HT-29 (cell line): ENCODE measurements at regions not wholly inside any gene's neighbourhood (a gene's known extent, or its start where the extent isn't known, plus 50 kb on each side); places are given as distances from the start of the nearest gene placed in this dataset.
"Not testable (repeated sequence)": the region's sequence is repeated elsewhere in the genome, so short reads cannot be mapped to it uniquely, and the experiment has no call there.

Experiments used
- DNase-seq: peaks from one replicate; pipeline ENCODE4 v3.0.0-alpha.2; 2015; ENCODE audit warnings: low spot score
- small RNA-seq: library from RNA; depleted of rRNA; stranded (forward); fragments of <200 nt; gene quantifications from one replicate; pipeline ENCODE3, GENCODE V24; 2014

DNA sequence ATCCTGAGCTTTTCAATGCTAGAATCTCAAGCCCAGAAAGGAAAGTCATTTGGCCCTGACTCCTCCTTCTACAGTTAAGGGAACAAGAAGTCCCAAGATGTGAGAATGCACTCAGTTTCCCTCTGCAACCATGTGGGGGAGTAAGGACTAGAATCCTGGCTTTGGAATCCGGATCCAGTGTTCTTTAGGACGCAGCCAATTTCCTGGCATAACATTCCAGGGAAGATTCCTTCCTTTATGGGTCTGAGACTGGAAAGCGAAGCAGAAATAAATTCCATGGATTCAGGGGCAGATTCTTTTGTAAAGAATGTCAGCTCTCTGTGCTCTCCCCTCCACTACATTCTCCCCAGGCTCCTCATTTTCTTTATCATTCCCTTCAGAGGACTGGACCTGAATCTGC is 151.8 kb upstream of the SOX14 start:
- no peak for DNase-seq

DNA sequence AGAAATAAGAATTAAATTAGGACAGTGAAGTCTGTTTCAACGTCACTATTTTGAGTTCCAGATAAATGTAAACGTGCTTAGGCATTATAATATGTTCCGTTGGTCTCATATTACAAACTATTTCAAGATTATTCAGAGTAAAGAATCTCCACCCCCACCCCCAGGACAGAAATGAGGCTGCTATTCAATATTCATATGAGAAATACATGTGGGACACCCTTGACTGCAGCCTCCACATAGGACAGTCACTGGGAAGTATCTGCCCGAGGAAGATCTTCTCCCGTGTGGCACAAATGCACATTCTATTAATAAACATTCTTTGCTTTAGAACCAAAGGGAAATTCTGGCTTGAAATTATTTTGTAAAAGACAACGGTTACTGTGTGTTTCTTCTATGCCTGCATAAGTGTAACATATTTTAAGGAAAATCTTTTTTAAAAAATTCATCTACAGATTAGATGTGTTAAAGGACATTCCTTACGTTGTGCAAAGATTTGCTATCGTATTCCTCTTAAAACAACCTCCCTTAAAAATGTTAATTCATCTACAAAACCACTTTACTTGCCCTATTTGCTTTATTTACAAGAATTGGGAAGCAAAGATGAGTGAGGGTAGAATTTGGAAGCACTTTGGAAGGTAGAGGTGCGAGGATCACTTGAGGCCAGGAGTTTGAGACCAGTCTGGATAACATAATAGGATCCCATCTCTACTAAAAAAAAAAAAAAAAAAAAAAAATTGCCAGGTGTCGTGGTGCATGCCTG is 148.3 kb upstream of the SOX14 start:
- DNase-seq, result no peak

DNA sequence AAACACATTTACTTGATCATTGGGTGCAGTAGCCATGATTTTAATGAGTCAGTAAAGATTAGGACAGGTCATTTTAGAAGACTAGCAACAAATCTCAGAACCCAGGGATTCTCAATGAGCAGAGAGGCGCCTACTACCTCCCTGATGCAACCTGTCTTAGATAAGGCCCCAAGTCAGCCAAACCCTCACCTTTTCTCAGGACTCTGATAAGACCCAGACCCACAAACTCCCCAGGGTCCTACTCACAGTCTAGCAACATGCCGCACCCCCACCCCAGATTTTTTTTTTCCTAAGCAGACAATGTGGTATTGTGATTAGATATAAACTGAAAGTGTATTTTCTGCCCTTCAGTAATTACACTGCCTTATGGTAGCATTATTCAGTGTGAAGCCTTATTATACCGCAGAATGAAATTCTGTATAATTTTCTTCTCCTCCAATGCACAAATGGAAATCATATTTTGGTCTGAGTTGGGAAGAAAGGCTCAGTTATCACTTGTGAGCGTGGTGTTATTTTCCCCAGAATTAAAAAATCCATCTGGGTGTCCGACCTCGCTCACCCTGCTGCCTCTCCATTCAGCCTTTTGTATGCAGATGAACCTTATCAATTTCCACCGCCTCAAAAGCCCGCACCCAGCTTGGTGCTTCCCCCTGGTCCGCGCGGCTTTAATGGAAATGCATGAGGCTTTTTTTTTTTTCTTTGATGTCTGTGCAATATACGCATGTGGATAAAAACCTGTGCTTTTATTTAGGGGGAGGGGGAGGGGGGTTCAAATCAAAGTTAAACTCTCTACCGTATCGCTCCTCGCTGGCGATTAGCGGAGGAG is 122.0 kb upstream of the SOX14 start:
- DNase-seq, result no peak

DNA sequence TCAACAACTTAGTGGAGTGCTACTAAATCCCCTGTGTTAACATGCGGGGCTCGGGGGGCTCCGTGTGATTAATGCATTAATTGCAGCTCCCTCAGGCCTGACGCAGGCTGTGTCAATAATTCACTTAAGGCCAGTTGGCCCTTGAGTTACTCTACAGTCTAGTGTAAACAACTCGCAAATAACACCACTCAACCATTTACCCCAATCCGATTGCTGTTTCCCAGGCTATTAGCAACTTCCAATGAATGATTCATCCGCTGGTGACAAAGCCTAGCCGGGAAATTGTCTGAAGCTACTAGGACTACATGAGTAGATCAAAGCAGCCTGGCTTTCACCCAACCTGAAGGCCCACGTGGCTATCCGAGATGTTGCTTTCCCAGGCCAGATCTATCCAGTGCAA is 121.3 kb upstream of the SOX14 start:
- no peak for DNase-seq

DNA sequence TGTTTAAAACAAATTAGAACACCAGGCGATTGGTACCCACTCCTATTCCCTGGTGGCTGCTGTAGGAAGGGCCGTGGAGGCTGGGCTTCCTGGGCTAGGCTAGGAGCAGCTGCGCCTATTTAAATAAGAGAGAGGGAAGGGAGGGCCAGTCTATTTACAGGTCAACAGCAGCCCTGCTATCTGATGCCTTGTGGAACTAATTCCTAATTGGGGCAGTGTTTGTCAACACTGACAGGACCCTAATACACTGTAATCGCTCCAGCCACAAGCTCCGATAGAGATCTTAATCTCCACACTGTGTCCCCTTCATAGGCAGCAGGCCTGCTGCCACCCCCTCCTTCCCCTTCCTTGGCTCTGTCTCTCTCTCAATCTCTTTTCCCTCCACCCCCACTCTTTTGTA is 116.9 kb upstream of the SOX14 start:
- no peak for DNase-seq

DNA sequence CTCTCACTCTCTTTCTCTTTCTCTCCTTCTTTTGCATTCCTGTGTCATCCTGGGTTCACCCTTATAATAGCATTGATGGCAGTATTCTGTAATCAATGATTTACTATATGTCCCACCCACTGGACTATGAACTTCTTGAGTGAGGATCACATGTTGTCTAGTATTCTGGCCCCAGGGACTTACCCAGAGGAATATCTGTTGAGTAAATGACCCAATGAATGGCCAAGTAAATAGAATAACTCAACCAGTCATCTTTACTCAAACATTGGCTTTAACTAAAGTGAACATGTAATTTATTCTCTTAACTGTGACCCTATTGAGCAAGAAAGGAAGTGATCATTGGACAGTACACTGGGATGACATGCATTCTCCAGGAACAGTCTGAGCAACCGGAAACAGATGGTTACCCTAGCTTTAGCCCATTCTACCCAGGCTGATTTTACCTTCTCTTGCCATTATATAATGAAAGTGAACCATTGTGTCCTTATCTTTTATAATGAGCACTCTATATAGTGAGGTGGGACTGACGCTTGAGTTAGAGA is 94.5 kb upstream of the SOX14 start:
- DNase-seq, result no peak

DNA sequence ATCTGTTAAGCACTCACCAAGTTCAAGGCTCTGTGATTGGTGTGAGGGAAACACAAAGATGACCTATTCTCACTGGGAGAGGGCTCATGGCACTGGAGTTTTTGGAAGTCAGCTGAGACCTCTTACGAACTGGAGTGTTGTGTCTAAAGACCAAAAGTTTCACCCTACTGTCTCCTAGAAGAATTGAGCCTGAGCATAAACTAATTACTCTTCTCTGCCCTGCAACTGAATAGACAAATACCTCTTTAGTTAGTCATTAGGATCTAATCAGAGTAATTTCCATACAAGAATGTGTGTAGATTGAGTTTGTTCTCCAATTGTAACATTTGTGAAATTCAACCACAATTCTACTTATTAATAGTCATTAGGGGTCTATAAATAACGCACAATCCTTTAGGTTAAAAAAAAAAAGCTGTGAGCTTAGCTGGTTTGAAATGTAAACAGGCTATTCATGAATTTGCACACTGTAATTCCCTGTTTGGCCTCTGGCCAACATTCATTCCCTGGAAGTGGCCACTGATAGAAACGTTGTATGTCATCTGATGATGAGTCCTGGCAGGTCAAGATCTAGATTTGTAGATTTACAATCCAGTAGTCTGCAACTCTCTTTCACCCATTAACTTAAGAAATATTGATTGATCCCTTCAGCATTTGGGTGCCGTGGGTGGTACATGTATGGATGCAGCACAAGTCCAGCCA is 76.8 kb upstream of the SOX14 start:
- DNase-seq, result no peak

DNA sequence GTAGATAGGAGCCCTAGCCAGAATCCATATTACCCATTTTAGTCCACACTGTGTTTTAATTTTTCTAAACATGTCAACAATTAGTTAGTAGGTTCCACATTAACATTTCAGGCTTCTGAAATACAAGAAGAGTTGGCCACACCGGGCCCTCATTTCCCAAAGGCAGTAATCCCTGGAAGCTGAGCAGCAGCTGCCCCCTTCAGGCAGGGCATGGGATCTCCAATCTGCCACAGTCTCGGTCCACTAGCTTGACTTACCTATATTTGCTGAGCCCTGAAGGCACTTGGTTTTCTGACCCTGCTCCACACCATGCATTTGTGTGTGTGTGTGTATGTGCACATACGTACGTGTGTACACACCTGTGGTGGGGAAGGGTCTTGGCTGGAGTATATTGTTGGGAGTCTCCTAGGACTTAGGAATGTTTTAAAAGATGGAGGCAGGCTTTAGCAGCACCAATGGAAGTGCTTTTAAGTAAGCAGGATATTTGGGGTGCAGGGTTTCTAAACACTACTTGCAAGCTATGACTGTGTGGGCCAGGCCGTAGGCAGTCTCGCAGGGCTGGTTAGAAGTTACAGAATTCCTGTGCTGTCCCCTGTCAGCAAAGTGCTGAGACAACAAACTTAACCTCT is 71.2 kb upstream of the SOX14 start:
- peak; percentile 63 for DNase-seq

DNA sequence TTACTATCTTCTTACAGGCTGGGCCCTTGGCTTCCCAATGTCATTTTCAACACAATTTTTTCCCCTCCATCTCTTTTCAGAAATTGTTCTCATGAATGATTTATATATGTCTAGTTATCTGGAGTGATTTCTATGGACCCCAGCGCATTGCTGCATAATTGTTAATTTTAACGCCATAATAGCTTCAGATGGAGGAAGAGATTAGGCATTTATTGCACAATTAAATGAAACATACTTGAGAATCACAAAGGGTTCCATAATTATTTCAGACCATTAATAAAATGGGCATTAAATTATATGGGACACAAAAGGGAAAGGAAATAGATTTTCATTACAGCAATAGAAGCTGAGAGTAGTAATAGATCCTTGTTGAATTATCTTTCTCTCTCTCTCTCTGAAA is 70.3 kb upstream of the SOX14 start:
- no peak for DNase-seq

DNA sequence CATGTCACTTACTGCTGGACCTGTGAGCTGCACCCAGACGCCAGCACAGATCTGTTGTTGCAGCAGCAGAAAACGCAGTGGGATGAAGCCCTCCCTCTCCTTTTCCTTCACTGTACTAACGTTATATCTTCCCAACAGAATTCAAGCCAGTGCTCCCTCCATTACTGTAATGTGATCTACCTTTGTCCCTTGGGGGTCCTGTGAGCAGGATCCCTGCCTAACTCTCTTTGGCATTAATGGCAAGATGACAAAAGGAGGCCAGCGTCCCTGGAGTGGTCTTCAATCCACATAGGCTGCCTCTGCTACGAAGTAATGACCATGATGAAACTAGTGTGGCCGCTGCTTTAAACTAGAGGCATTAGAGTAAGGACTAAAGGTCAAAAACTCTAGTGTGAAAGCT is 69.3 kb upstream of the SOX14 start:
- DNase-seq, result no peak

DNA sequence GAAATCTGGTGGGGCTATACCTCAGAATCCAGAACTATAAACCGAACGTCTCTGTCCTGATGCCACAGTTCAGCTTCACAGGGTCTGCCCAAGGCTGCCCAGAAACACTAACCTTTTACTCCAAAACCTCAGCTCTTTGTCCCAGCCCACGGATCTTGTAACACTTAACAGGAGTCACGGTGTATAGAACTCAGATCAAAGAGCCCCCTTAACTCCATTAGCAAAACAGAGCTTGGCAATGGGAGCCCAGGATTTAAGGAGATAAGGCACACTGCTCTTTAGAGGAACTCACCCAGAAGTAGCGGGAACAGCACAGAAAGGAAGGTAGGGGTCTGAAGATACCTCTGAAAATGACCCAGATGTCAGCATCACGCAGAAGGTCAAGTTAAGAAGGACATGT is 68.8 kb upstream of the SOX14 start:
- DNase-seq, result no peak

DNA sequence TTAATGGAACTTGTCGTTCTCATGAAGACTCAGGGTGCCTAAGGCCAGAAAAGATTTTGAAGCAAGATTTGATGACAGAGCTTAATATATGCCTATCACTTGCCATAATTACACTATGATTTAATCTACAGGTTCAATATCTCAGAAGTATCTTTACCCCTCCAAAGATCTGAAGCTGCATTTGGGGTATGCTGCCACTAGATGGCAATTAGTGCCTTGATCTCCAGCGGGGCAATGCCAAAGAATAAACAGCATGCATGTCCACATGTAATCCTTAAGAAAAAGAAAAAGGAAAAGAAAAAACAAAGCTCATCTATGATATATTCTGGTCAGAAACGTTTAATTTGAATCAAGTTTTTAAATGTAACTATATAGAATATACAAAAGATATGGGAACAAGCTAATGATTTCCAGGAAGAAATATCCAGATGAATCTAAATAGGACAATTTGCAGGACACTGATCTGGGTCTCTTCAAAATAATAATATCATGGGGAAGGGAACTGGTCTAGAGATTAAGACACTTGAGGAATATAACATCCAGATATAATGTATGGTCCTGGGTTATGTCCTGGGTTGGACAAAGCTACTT is 55.0 kb upstream of the SOX14 start:
- DNase-seq, result peak; percentile 40

DNA sequence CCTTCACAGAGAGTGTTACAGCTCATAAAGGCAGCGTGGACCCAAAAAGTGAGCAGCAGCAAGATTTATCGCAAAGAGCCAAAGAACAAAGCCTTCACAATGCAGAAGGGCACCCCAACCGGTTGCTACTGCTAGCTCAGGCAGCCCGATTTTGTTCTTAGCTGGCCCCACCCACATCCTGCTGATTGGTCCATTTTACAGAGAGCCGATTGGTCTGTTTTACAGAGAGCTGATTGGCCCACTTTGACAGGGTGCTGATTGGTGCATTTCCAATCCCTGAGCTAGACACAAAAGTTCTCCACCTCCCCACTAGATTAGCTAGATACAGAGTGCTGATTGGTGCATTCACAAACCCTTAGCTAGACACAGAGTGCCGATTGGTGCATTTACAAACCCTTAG is 50.1 kb upstream of the SOX14 start:
- not testable (repeated sequence) for DNase-seq

Small RNAs in the stretch of these regions (small RNA-seq; reads per million reads assigned to genes)
- gene RNA5SP142, result 0.36 reads per million
